ENCODE measurements at regions not wholly inside any gene's neighbourhood (a gene's known extent, or its start where the extent isn't known, plus 50 kb on each side); places are given as distances from the start of the nearest gene placed in this dataset.
"Not testable (repeated sequence)": the region's sequence is repeated elsewhere in the genome, so short reads cannot be mapped to it uniquely, and the experiment has no call there.

- ChIA-PET CTCF (no interaction called here), POLR2A (no interaction called here)
- Histone ChIP-seq H3K9me3 (ENCODE audit: control extremely low read depth in 1 of 5, control insufficient read depth in 4 of 5, insufficient read depth in 2 of 5, low read depth in 1 of 5, low read length in 4 of 5) (peaks cover 0 to 10% (median 0%) of the 10 kb centered on the region in 5 experiments), H3K36me3 (ENCODE audit: control insufficient read depth in 4 of 4, insufficient read depth in 4 of 4, low read length in 3 of 4) (no peaks in the 10 kb centered on the region), H3K4me1 (ENCODE audit: control extremely low read depth in 1 of 4, control insufficient read depth in 4 of 4, insufficient read depth in 4 of 4, low read length in 3 of 4) (no peaks in the 10 kb centered on the region), H3K27ac (ENCODE audit: insufficient read depth in 1 of 2, low read depth in 1 of 2, low read length in 2 of 2, poor library complexity in 1 of 2, severe bottlenecking in 2 of 2) (no peak overlapping the region), H3K27me3 (replicated peaks in 2 of 5; ENCODE audit: control insufficient read depth in 4 of 5, insufficient read depth in 5 of 5, low read length in 4 of 5) (no peaks in the 10 kb centered on the region), H3K4me3 (ENCODE audit: control insufficient read depth in 1 of 7, extremely low read depth in 1 of 7, insufficient read depth in 4 of 7, low read depth in 2 of 7, low read length in 6 of 7) (no peak overlapping the region)
- no peak for DNase-seq
- WGBS (ENCODE audit: insufficient coverage) = 13% methylated on average over 1 of the region's 1 CpG
These were observed 233.4 kb upstream of the RGMB start for GRCh38 chr5:98540056-98540455.

DNA sequence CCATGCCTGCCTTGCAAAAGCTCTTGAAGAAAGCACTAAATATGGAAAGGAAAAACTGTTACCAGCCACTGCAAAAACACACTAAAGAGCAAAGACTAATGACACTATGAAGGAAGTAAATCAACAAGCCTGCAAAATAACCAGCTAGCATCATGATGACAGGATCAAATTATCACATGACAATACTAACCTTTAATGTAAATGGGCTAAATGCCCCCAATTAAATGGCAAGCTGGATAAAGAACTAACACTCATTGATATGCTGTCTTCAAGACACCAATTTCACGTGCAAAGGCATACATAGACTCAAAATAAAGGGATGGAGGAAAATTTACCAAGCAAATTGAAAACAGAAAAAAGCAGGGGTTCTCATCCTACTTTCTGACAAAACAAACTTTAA lies 231.8 kb upstream of the RGMB start:
- no CpG with 5 or more reads among the region's 1 CpG for WGBS (ENCODE audit: insufficient coverage)
- ChIA-PET CTCF (no interaction called here), POLR2A (no interaction called here)
- peaks cover 0 to 10% (median 0%) of the 10 kb centered on the region in 5 experiments for H3K9me3 ChIP-seq (ENCODE audit: control extremely low read depth in 1 of 5, control insufficient read depth in 4 of 5, insufficient read depth in 2 of 5, low read depth in 1 of 5, low read length in 4 of 5)
- no peaks in the 10 kb centered on the region for H3K36me3 ChIP-seq (ENCODE audit: control insufficient read depth in 4 of 4, insufficient read depth in 4 of 4, low read length in 3 of 4)
- H3K4me1 ChIP-seq (ENCODE audit: control extremely low read depth in 1 of 4, control insufficient read depth in 4 of 4, insufficient read depth in 4 of 4, low read length in 3 of 4) = no peaks in the 10 kb centered on the region
- H3K4me3 ChIP-seq (ENCODE audit: control insufficient read depth in 1 of 7, extremely low read depth in 1 of 7, insufficient read depth in 4 of 7, low read depth in 2 of 7, low read length in 6 of 7) = no peak overlapping the region
- H3K27me3 ChIP-seq (replicated peaks in 2 of 5; ENCODE audit: control insufficient read depth in 4 of 5, insufficient read depth in 5 of 5, low read length in 4 of 5) = no peaks in the 10 kb centered on the region
- H3K27ac ChIP-seq (ENCODE audit: insufficient read depth in 1 of 2, low read depth in 1 of 2, low read length in 2 of 2, poor library complexity in 1 of 2, severe bottlenecking in 2 of 2) = no peak overlapping the region
- DNase-seq = no peak

GRCh38 chr5:98543490-98543889 lies 230.0 kb upstream of the RGMB start:
- Histone ChIP-seq H3K4me3 (ENCODE audit: control insufficient read depth in 1 of 7, extremely low read depth in 1 of 7, insufficient read depth in 4 of 7, low read depth in 2 of 7, low read length in 6 of 7) (no peak overlapping the region), H3K4me1 (ENCODE audit: control extremely low read depth in 1 of 4, control insufficient read depth in 4 of 4, insufficient read depth in 4 of 4, low read length in 3 of 4) (no peaks in the 10 kb centered on the region), H3K9me3 (ENCODE audit: control extremely low read depth in 1 of 5, control insufficient read depth in 4 of 5, insufficient read depth in 2 of 5, low read depth in 1 of 5, low read length in 4 of 5) (peaks cover 0 to 10% (median 0%) of the 10 kb centered on the region in 5 experiments), H3K36me3 (ENCODE audit: control insufficient read depth in 4 of 4, insufficient read depth in 4 of 4, low read length in 3 of 4) (no peaks in the 10 kb centered on the region), H3K27me3 (replicated peaks in 2 of 5; ENCODE audit: control insufficient read depth in 4 of 5, insufficient read depth in 5 of 5, low read length in 4 of 5) (no peaks in the 10 kb centered on the region), H3K27ac (ENCODE audit: insufficient read depth in 1 of 2, low read depth in 1 of 2, low read length in 2 of 2, poor library complexity in 1 of 2, severe bottlenecking in 2 of 2) (no peak overlapping the region)
- no peak for DNase-seq
- ChIA-PET CTCF (no interaction called here), POLR2A (no interaction called here)
- no CpG with 5 or more reads among the region's 4 CpGs for WGBS (ENCODE audit: insufficient coverage)

GRCh38 chr5:98546924-98547323 lies 226.5 kb upstream of the RGMB start:
- H3K27me3 ChIP-seq (replicated peaks in 2 of 5; ENCODE audit: control insufficient read depth in 4 of 5, insufficient read depth in 5 of 5, low read length in 4 of 5); H3K27ac ChIP-seq (ENCODE audit: insufficient read depth in 1 of 2, low read depth in 1 of 2, low read length in 2 of 2, poor library complexity in 1 of 2, severe bottlenecking in 2 of 2); H3K4me3 ChIP-seq (ENCODE audit: control insufficient read depth in 1 of 7, extremely low read depth in 1 of 7, insufficient read depth in 4 of 7, low read depth in 2 of 7, low read length in 6 of 7); H3K9me3 ChIP-seq (ENCODE audit: control extremely low read depth in 1 of 5, control insufficient read depth in 4 of 5, insufficient read depth in 2 of 5, low read depth in 1 of 5, low read length in 4 of 5); H3K36me3 ChIP-seq (ENCODE audit: control insufficient read depth in 4 of 4, insufficient read depth in 4 of 4, low read length in 3 of 4); H3K4me1 ChIP-seq (ENCODE audit: control extremely low read depth in 1 of 4, control insufficient read depth in 4 of 4, insufficient read depth in 4 of 4, low read length in 3 of 4); POLR2A ChIA-PET; CTCF ChIA-PET; DNase-seq: not testable (repeated sequence)
- WGBS (ENCODE audit: insufficient coverage) = 80% methylated on average over 1 of the region's 14 CpGs

DNA sequence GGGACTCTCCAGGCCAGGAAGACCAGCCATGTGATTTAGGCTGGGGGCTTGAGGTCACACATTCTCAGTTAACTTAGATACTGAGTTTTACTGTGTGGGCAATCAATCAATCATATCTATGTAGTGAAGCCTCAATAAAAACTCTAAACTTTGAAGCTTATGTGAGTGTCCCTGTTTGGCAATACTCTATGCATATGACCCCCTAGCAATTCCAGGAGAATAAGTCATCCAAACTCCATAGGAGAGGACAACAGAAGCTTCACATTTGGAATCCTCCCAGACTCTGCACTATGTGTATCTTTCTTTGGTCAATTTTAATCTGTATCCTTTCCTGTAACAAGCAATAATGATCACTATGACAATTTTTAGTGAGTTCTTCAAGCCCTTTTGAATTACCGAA lies 216.8 kb upstream of the RGMB start:
- Histone ChIP-seq H3K36me3 (ENCODE audit: control insufficient read depth in 4 of 4, insufficient read depth in 4 of 4, low read length in 3 of 4) (no peaks in the 10 kb centered on the region), H3K27me3 (replicated peaks in 2 of 5; ENCODE audit: control insufficient read depth in 4 of 5, insufficient read depth in 5 of 5, low read length in 4 of 5) (no peaks in the 10 kb centered on the region), H3K4me3 (ENCODE audit: control insufficient read depth in 1 of 7, extremely low read depth in 1 of 7, insufficient read depth in 4 of 7, low read depth in 2 of 7, low read length in 6 of 7) (no peak overlapping the region), H3K4me1 (ENCODE audit: control extremely low read depth in 1 of 4, control insufficient read depth in 4 of 4, insufficient read depth in 4 of 4, low read length in 3 of 4) (no peaks in the 10 kb centered on the region), H3K9me3 (ENCODE audit: control extremely low read depth in 1 of 5, control insufficient read depth in 4 of 5, insufficient read depth in 2 of 5, low read depth in 1 of 5, low read length in 4 of 5) (peaks cover 0 to 2% (median 0%) of the 10 kb centered on the region in 5 experiments), H3K27ac (ENCODE audit: insufficient read depth in 1 of 2, low read depth in 1 of 2, low read length in 2 of 2, poor library complexity in 1 of 2, severe bottlenecking in 2 of 2) (no peak overlapping the region)
- WGBS (ENCODE audit: insufficient coverage) = 100% methylated on average over 1 of the region's 1 CpG
- no peak for DNase-seq
- ChIA-PET POLR2A (no interaction called here), CTCF (no interaction called here)

DNA sequence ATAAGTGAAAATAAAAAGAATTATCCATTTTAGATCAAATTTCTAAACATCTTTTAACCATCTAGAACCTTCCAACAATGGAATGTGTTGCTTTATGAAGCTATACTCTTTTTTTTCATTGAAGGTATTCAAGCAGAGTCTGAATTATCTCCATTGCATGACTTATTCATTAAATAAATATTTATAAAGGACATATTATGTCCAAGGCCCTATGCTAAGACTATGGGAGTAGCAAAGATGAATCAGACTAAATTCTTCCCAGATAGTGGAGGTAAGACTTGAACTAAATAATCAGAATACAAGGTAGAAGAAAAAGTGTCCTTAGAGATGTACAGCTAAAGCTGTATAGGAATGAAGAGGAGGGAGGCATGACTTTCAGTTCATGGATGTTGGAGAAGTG lies 215.5 kb upstream of the RGMB start:
- Histone ChIP-seq H3K4me1 (ENCODE audit: control extremely low read depth in 1 of 4, control insufficient read depth in 4 of 4, insufficient read depth in 4 of 4, low read length in 3 of 4) (no peaks in the 10 kb centered on the region), H3K27me3 (replicated peaks in 2 of 5; ENCODE audit: control insufficient read depth in 4 of 5, insufficient read depth in 5 of 5, low read length in 4 of 5) (no peaks in the 10 kb centered on the region), H3K27ac (ENCODE audit: insufficient read depth in 1 of 2, low read depth in 1 of 2, low read length in 2 of 2, poor library complexity in 1 of 2, severe bottlenecking in 2 of 2) (no peak overlapping the region), H3K36me3 (ENCODE audit: control insufficient read depth in 4 of 4, insufficient read depth in 4 of 4, low read length in 3 of 4) (no peaks in the 10 kb centered on the region), H3K9me3 (ENCODE audit: control extremely low read depth in 1 of 5, control insufficient read depth in 4 of 5, insufficient read depth in 2 of 5, low read depth in 1 of 5, low read length in 4 of 5) (peaks cover 0 to 2% (median 0%) of the 10 kb centered on the region in 5 experiments), H3K4me3 (ENCODE audit: control insufficient read depth in 1 of 7, extremely low read depth in 1 of 7, insufficient read depth in 4 of 7, low read depth in 2 of 7, low read length in 6 of 7) (no peak overlapping the region)
- DNase-seq = no peak
- CTCF ChIA-PET = no interaction called here
- POLR2A ChIA-PET = no interaction called here

GRCh38 chr5:98563885-98564653 lies 209.4 kb upstream of the RGMB start:
- Histone ChIP-seq H3K27ac (ENCODE audit: insufficient read depth in 1 of 2, low read depth in 1 of 2, low read length in 2 of 2, poor library complexity in 1 of 2, severe bottlenecking in 2 of 2) (no peak overlapping the region), H3K9me3 (ENCODE audit: control extremely low read depth in 1 of 5, control insufficient read depth in 4 of 5, insufficient read depth in 2 of 5, low read depth in 1 of 5, low read length in 4 of 5) (no peaks in the 10 kb centered on the region), H3K27me3 (replicated peaks in 2 of 5; ENCODE audit: control insufficient read depth in 4 of 5, insufficient read depth in 5 of 5, low read length in 4 of 5) (no peaks in the 10 kb centered on the region), H3K4me1 (ENCODE audit: control extremely low read depth in 1 of 4, control insufficient read depth in 4 of 4, insufficient read depth in 4 of 4, low read length in 3 of 4) (no peaks in the 10 kb centered on the region), H3K4me3 (ENCODE audit: control insufficient read depth in 1 of 7, extremely low read depth in 1 of 7, insufficient read depth in 4 of 7, low read depth in 2 of 7, low read length in 6 of 7) (no peak overlapping the region), H3K36me3 (ENCODE audit: control insufficient read depth in 4 of 4, insufficient read depth in 4 of 4, low read length in 3 of 4) (no peaks in the 10 kb centered on the region)
- POLR2A ChIA-PET = no interaction called here
- DNase-seq = no peak
- CTCF ChIA-PET = no interaction called here
- 100% methylated on average over 2 of the region's 2 CpGs for WGBS (ENCODE audit: insufficient coverage)

Measured in common myeloid progenitor, CD34-positive (primary cell).